Stimulated activated CD8-positive, alpha-beta memory T cell treated with anti-CD3 and anti-CD28 coated beads, Interleukin-4, amount 100 ng/mL, for 48 hours (primary cell): ENCODE measurements at regions not wholly inside any gene's neighbourhood (a gene's known extent, or its start where the extent isn't known, plus 50 kb on each side); places are given as distances from the start of the nearest gene placed in this dataset.
"Not testable (repeated sequence)": the region's sequence is repeated elsewhere in the genome, so short reads cannot be mapped to it uniquely, and the experiment has no call there.

Source experiments
- DNase-seq: peaks from one replicate; pipeline ENCODE4 v3.0.0-alpha.2; 2020

DNA sequence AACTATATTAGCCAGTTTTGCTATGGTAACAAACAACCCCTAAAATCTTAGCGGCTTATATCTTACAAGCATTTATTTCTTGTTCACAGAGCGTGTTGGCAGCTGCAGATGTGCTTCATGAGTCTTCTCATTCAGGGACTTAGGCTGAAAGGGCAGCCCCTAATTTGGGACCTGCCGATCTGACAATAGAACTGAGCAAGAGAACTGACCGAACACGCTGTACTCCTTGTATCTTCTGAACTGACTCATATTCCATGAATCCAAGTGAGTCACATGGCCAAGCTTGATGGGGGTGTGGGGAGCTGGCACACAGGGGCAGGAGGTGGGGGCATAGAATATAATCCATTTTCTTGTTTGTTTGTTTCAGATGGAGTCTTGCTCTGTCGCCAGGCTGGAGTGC lies 481.7 kb upstream of the CADM1 start:
- DNase-seq: no peak

DNA sequence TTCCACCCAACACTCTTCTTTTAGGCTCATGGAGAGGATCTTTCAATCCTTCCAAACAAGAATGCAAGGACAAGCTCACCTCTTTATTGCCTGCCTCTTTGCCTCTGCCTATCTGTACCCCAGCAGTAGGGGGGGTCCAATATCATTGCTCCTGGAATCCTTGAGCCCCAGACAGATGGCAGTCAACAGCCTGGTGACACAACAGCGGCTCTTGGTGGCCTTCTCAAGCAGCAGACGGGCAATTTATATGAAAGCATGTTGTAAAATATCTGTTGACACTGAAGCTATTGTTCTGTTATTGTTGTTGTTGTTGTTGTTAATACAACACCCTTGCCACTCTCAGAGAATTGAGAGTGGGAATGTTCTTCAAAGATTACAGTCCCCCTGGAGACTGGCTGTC lies 480.0 kb upstream of the CADM1 start:
- DNase-seq: no peak

DNA sequence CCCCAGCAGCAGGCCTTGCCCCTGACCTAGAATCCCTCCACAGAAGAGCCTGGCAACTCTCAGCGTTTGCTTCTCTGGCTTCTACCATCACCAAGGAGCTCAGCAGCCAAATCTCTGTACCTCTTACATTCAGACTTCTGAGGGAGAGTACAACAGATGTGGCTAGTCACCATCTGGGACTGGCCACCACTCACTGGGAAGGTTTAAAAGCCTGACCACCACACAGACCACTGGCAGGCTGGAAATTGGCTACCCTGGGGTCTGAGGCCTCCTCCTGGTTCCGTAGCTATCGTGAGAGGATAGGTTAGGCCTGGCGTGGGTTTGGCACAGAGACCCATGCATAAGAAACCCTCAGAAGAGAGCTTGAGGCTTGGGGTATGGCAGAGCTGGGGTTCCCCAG lies 478.5 kb upstream of the CADM1 start:
- DNase-seq: no peak

DNA sequence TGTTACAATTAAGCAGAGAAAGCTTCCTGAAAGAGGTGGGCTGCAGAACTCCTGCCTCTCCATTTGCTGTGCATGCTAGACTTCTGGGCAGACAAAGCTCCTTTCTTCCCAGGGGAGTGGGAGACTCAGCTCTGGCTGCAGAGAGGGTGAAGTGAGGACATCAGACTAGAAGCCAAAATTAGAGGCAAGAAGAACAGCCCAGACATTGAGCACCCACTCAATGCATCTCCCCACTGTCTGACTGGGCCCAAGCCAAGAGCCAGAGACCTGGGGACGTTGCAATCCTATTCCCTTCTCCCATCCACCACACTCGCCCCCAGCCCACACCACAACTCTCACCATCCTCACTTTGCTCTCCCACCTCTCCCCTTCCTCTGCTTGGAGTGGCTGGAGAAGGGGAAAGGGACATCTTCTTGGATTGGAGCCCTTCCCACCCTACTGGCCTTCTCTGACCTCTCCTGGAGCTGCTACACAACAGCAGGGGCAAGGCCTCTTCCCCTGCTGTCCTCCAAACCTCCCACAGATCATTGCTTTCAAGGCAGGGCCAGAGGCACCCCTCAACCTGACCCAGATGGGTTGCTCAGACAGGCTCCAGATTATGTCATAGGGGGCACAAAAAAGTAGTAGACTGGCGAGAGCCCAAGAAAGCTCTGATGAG lies 477.7 kb upstream of the CADM1 start:
- no peak for DNase-seq

DNA sequence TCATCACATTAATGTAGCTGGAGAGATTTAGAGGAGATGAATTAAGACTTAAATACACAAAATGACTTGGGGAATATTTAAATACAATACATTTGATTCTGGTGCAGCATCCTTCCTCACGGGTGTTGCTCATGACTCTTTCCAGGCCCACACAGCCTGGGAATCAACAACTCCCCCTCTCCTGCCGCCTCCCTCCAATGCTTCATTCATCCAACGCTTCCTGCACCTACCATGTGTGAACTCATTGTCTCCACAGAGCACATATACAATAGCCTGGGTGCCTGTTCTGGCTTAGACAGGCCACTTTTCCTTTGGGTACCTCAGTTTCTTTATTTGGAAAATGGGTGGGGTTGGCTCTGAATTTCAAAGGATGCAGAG lies 476.9 kb upstream of the CADM1 start:
- DNase-seq: no peak

DNA sequence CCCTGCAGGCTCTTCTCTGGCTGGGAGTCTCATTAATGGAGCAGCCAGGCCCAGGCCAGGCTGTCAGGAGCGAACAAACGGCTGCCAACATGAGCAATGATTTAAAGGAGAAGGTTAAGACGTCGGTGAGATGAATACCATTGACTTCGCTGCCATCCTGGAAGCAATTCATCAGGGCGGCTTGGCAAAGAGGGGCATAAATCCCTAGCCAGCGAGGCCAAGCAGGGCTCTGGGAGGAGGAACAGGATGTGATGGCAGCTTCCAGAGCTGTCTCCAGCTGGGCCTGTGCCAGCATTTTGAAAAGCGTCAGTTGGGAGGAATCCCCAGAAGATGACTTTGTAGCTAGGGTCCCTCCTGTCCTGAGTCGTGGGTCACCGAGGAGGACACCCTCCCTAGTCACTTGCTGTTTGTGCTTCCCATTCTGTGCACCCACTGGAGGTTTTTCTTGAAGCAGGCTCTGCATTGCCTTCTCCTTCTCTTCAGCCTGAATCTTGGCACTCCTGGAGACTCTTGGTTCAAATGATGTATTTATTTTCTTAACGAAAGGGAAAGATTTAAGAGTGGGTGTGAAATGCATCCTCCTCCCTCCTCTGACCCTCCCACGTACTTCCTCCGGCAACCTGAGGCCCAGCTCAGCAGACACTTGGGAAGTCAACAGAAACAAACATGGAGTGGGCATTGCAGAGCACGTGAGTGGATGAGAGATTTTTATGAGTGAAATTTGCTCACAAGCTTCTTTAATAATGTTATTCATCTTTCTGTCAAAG lies 476.3 kb upstream of the CADM1 start:
- no peak for DNase-seq

DNA sequence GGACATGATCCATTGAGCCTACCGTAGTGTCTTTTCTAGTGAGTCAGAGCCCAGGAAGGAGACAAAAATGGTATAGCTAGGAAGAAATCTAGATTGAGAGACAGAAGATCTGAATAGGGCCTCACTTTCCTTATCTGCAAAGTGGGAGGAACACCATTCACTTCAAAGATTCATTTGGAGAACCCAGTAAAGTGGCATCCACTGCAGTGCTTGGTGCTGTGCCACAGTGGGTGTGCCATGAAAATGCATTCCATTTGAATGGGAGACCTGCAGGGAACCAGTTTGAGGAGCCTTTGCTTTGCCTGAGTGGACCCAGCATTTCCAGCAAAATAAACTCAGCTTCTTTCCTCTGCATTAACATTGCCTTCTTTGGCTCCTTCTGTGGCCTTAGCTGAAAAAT lies 470.5 kb upstream of the CADM1 start:
- no peak for DNase-seq

DNA sequence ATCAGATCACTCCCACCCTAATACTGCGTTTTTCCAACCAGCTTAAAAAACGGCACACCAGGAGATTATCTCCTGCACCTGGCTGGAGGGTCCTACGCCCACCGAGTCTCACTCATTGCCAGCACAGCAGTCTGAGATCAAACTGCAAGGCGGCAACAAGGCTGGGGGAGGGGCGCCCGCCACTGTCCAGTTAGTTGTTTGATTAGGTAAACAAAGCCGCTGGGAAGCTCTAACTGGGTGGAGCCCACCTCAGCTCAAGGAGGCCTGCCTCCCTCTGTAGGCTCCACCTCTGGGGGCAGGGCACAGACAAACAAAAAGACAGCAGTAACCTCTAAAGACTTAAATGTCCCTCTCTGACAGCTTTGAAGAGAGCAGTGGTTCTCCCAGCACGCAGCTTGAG lies 463.0 kb upstream of the CADM1 start:
- DNase-seq: not testable (repeated sequence)

DNA sequence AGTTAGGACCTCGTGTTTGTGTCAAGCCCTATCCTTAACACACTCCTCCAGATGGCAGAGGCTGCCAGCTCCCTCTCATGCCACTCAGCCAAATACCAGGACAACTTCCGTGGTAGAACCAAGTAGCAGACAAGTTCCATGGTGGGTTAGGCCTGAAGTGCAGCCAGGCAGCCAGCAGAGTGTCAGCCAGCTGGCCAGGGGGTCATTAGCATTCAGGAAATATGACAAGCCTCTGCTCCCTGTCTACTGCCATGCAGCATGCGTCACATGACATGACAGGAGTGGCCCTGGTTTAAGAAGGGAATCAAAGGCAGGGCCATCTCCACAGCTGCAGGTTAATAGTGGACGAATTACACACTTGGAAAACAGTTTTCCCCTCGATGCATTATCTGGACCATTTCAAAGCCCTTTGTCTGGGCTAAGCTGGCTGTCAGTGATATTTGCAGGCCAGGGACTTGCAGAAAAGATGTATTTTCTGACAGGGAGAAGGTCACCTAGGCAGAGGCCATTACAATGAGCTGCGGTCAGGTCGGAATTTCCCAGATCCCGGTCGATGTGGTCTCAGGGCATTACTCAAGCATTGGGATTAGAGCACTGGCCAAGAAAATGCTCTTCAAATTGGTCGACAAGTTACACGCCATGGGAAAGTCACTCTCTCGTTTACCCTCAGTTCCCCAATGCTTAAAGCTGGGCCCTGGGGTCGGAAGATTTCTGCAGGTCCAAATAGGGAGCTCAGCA lies 461.7 kb upstream of the CADM1 start:
- no peak for DNase-seq

DNA sequence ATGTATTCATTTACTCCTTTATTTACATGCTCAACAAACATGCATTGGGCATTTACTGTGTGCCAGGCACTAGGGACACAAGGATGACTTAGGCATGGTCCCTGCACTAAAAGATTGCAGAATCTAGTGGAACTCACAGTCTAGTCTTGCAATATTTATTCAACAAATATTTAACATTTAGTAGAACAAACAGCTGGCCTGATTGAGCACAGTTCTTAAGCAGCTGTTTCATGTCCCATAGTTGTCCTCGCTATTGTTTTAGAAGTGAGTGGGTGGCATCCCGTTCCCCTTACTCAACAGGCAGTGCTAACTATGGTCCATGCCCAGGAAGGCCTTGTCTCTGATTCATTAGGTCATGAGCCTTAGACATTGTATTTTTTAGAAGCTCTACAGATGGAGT lies 459.9 kb upstream of the CADM1 start:
- no peak for DNase-seq

DNA sequence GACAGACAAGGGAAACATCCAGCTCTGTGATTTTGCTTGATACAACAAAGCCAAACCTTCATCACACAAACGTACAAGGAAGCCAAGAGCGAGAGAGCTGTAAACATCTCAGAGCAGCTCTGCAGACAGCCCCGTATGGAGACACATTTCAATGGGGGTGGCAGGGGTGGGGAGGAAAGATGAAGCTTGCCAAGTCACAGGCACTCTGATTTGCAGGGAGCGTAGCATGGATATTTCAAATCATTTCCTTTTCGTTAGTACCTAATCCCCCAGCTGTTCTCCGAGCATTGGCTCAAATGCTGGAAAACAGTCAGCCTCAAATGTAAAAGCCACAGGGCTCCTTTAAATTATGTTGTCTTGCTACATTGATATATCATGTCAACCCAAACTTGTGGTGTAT lies 458.9 kb upstream of the CADM1 start:
- no peak for DNase-seq

DNA sequence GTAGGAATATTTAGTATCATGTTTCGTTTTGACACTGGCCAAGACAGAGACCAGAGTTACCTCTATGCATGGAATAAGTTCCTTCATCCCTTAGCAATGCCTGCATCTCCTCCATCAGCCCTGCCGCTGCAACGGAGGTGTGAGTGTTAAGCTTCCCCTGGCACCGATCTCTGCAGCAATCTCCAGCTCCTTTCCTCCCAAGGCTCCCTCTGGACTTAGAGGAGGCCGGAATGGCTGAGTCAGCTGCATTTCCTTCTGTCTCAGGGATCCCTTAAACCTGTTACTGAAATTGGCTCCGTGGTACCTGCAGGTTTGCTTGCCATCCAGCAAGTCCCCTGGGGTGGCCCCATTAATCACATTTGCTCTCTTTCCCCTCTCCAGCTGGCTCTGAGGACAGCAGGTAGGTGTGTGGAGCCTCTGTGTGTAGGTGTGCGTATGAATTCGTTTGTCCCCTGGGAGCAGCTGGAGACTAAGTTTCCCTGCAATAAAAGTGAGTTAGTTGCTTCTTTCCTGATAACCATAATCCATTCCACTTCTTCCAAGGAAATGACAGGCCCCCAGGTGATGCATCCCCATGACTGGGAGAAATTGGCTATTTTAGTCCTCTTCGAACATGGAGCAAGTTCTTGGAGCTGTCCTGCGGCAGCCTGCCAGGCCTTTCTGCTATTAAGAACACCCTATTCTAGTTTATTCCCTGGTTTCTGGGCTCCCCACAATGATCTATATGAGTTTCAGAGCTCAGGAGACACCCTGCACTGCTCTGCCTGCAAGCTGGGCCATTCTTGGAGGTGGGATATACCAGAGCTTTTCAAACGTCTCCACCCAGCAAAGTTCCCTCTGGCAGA lies 457.2 kb upstream of the CADM1 start:
- DNase-seq: no peak

DNA sequence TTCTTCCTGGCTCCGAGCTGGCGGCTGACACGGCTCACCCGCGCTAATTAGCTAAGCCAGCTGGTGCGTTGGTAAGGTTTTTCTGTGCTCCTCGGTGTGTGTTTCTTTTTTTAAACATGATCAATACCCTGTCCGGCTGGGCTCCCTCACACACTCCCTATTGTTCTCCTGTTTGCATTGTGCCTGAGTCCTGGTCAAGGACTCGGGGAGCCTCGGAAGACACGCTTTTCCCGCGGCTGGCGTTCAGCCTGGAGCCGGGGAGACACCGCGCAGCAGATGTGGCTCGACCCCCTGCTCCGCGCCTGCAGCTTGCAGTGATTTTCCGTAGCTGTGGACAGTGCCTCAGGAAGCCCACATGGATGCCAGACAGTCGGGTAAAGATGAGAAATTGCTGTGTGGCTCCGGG lies 454.9 kb upstream of the CADM1 start:
- DNase-seq: no peak

DNA sequence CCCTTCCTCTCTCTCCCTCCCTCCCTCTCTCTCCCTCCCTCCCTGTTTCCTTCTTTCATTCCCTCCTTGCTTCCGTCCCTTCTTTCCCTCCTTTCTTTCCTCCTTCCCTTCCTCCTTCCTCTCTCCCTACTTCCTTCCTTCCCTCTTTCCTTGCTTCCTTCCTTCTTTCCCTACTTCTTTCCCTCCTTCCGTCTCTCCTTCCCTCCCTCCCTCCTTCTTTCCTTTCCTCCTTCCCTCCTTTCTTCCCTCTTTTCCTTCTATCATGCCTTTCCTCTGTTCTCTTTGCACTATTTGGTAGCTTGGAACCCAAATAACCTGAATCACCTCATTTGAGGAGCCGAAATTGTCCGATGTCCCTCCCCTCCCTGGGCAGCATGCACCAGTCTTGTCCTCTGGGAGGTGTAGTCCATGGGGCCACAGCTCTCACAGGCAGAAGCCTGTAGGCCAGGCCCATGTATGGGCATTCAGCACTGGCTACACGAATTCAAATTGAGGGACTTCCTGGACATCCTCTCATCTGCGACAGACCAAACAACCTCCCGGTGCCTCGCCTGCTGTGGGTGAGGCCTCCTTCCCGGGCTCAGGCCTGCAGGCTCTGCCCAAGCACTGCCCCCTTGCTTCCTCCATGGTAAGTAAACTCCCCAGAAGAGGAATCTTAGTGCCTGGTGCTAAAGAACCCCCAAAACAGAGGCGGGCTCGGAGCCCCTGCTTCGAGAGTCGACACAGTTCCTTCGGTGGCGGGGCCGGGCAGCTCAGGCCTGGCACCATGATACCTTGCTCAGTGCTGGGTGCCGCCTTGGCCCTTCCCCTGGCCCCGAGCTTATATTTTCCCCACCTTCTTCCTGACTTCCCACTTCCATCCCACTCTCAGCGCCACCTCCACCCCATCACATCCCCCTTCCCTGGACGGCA lies 454.1 kb upstream of the CADM1 start:
- no peak for DNase-seq

DNA sequence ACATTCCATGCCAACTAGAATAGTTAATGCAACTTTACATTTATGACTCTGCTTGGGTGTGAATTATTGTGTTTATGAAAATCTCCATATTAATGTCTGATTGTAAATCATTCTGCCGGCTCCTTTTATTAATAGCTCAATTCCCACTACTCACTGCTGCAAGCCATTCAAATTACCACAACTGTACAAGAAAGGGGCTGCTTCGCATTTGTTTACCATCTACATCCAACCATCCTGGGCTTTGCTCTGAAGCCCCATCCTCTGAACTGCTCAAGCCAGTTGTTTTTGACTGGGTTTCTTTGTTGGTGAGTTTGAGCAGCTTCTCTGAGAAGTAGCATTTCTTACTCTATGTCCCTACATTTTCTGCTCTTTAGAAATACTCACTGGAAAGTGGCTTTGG lies 451.6 kb upstream of the CADM1 start:
- DNase-seq: no peak

DNA sequence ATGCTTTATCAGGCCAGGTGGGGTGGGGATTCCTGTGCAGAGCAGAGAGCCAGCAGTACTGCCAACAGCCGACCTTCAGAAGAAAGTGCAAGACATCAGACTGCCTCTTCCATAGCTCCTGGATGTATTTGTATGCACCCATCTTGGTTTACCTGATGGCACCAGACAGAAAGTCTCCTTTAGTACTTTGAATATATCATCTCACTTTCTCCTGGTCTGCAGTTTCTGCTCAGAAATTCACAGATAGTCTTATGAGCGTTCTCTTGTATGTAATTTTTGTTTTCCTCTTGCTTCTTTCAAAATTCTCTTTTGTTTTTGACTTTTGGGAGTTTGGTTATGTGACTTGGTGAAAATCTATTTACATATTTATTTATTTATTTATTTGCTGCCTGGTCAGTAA lies 446.4 kb upstream of the CADM1 start:
- no peak for DNase-seq

DNA sequence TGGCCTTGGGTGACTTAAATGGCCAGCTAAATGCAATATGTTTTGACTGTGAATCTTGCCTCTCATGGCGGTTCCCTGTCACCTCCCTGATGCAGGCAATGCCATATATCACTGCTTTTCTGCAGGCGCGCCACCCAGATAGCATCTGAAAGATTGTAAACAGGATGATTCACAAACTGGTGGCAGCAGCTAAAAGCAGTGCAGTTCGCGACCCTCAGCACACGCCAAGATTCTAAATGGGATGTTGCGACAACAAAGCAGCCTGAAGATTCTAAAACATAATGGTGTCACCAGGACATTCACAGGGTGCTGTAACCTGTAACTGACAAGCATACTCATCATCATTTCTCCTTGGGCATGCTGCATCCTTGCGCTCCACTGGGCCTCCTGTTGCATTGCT lies 440.4 kb upstream of the CADM1 start:
- no peak for DNase-seq

DNA sequence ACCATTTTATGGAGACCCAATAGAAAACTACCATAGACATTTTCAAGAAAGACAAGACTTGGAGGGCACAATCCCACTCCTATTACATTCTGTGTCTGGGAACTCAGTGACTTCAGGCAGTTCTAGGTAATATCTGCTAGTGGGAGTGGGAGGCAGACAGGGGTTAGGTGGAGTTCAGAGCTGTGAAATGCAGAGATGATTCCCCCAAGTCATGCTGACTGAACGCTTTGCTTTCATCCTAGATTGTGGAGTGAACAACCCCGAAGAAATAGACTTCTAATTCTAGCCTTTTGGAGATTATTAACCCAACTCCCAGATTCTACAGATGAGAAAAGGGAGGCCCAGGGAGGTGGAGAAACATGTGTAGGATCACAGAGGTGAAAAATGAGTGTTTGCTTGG lies 437.8 kb upstream of the CADM1 start:
- no peak for DNase-seq

DNA sequence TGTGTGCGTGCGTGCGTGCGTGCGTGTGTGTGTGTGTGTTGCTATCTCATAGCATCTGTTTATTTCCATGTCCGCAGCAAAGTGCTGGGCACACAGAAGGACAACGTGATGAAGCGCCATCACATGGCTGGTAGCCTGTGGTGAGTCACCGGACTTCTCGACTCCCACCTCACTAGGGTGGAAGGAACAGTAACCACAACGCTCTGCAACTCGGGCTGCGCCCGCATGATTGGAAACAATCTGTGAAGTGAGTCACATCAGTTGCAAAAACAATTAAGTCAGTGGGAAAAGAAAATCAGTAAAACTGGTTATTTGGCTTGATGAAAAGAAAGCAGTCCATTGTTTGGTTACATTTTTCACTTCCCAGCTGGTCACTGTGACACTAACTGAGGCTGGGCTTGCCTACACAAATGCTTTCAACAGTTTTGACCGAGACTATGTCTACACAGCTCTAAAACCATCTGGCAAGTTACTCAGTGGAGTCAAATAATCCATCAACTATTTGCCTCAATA lies 437.3 kb upstream of the CADM1 start:
- peak; percentile 52 for DNase-seq

DNA sequence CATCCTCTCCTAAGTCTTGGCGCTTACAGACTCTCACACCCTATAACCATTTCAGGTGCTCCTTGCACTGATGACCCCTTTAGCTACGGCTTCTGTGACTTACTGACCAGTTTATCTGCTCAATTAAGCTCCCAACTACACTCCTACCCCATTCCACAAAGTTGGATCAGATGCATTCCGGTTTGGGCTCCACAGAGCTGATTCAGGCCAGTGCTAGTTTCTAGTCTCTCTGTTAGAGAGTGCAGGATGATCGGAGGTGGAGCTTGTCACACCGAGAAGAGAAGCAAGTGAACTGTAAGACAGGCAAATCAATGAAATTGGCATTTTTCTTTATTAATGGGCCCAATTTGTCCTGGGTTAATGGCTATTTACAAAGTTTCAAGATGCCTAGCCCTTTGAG lies 436.8 kb upstream of the CADM1 start:
- no peak for DNase-seq

DNA sequence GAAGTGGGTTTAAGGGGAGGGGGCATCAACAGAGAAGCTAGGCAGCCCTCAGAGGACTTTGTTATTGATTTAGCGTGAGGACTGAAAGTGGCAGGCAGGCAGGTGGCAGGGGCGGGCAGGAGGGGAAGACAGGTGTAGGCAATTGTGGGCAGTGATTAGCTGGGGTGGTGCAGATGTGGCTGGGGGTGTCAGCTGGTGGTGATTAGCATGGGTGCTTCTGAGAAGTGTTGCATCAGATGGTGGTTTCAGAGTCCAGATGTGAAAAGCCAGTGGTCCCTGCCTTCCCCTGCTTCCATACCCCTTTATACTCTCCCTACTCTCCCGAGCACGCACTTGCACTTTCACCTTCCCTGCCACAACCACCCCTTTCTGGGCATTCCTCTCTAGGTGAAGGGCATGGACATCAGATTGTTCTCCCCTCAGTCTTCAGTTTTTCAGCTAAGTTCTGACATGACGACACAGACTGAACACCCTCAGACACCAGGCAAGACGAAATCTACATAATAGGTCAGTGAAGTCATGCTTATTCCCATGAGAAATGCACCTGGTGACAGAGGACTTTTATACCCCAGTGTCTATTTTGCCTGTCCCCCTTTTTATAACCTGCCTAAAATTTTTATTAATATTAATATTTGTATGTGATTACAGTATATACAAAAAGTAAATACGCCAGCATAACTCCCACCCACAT lies 435.7 kb upstream of the CADM1 start:
- no peak for DNase-seq
